GM21825 (cell line): ENCODE measurements at regions not wholly inside any gene's neighbourhood (a gene's known extent, or its start where the extent isn't known, plus 50 kb on each side); places are given as distances from the start of the nearest gene placed in this dataset.

Experiments used
- ATAC-seq: cut with Tn5 transposase; IDR thresholded peaks from one replicate; pipeline ENCODE4 v1.9.1; 2021; ENCODE audit warnings: mild to moderate bottlenecking, moderate library complexity; ENCODE audit not compliant: unreplicated experiment

GRCh38 chr15:95865330-95865739, 465.2 kb upstream of the NR2F2 start:
- ATAC-seq = no peak

GRCh38 chr15:95866711-95867440, 463.6 kb upstream of the NR2F2 start:
- no peak for ATAC-seq

GRCh38 chr15:95868450-95868849, 462.1 kb upstream of the NR2F2 start:
- no peak for ATAC-seq

- no peak for ATAC-seq
Observed at GRCh38 chr15:95868970-95869369, 461.5 kb upstream of the NR2F2 start.

GRCh38 chr15:95869920-95870319, 460.6 kb upstream of the NR2F2 start:
- ATAC-seq = no peak

- ATAC-seq = no peak
Observed at GRCh38 chr15:95872366-95872771, 458.1 kb upstream of the NR2F2 start.

- ATAC-seq = no peak
Observed at GRCh38 chr15:95874637-95875036, 455.9 kb upstream of the NR2F2 start.

GRCh38 chr15:95875121-95875643, 455.3 kb upstream of the NR2F2 start:
- ATAC-seq = no peak

GRCh38 chr15:95880031-95880570, 450.4 kb upstream of the NR2F2 start:
- ATAC-seq = no peak

GRCh38 chr15:95880630-95881029, 449.9 kb upstream of the NR2F2 start:
- ATAC-seq = no peak

- no peak for ATAC-seq
Observed at GRCh38 chr15:95883064-95883463, 447.4 kb upstream of the NR2F2 start.

GRCh38 chr15:95884276-95884675, 446.2 kb upstream of the NR2F2 start:
- ATAC-seq = no peak

- no peak for ATAC-seq
Observed at GRCh38 chr15:95887666-95888390, 442.7 kb upstream of the NR2F2 start.

- no peak for ATAC-seq
Observed at GRCh38 chr15:95888762-95889161, 441.7 kb upstream of the NR2F2 start.

GRCh38 chr15:95894407-95894956, 436.0 kb upstream of the NR2F2 start:
- no peak for ATAC-seq

- ATAC-seq = no peak
Observed at GRCh38 chr15:95895508-95895907, 435.0 kb upstream of the NR2F2 start.

- no peak for ATAC-seq
Observed at GRCh38 chr15:95897651-95898050, 432.8 kb upstream of the NR2F2 start.

- ATAC-seq = no peak
Observed at GRCh38 chr15:95898761-95899160, 431.7 kb upstream of the NR2F2 start.

- ATAC-seq = no peak
Observed at GRCh38 chr15:95901271-95901670, 429.2 kb upstream of the NR2F2 start.

- ATAC-seq = no peak
Observed at GRCh38 chr15:95902606-95903005, 427.9 kb upstream of the NR2F2 start.

GRCh38 chr15:95903352-95903751, 427.1 kb upstream of the NR2F2 start:
- ATAC-seq = no peak
